ENCODE measurements at regions not wholly inside any gene's neighbourhood (a gene's known extent, or its start where the extent isn't known, plus 50 kb on each side); places are given as distances from the start of the nearest gene placed in this dataset.
"Not testable (repeated sequence)": the region's sequence is repeated elsewhere in the genome, so short reads cannot be mapped to it uniquely, and the experiment has no call there.

- no peak for DNase-seq (ENCODE audit: low spot score)
These were observed 103.1 kb downstream of the VGLL3 start for GRCh38 chr3:86887876-86888275.

- no peak for DNase-seq (ENCODE audit: low spot score)
These were observed 110.9 kb downstream of the VGLL3 start for GRCh38 chr3:86880066-86880465.

GRCh38 chr3:86876504-86877181 lies 114.3 kb downstream of the VGLL3 start:
- DNase-seq (ENCODE audit: low spot score) = not testable (repeated sequence)

- not testable (repeated sequence) for DNase-seq (ENCODE audit: low spot score)
These were observed 116.2 kb downstream of the VGLL3 start for GRCh38 chr3:86874790-86875189.

GRCh38 chr3:86869566-86869965 lies 121.4 kb downstream of the VGLL3 start:
- DNase-seq (ENCODE audit: low spot score) = no peak

GRCh38 chr3:86867982-86868381 lies 123.0 kb downstream of the VGLL3 start:
- no peak for DNase-seq (ENCODE audit: low spot score)

- no peak for DNase-seq (ENCODE audit: low spot score)
These were observed 125.4 kb downstream of the VGLL3 start for GRCh38 chr3:86865506-86865905.

- no peak for DNase-seq (ENCODE audit: low spot score)
These were observed 134.2 kb downstream of the VGLL3 start for GRCh38 chr3:86856711-86857110.

- no peak for DNase-seq (ENCODE audit: low spot score)
These were observed 141.0 kb downstream of the VGLL3 start for GRCh38 chr3:86849991-86850390.

GRCh38 chr3:86845726-86846125 lies 145.2 kb downstream of the VGLL3 start:
- no peak for DNase-seq (ENCODE audit: low spot score)

- DNase-seq (ENCODE audit: low spot score) = no peak
These were observed 152.0 kb downstream of the VGLL3 start for GRCh38 chr3:86838927-86839326.

GRCh38 chr3:86837871-86838270 lies 153.1 kb downstream of the VGLL3 start:
- no peak for DNase-seq (ENCODE audit: low spot score)

- no peak for DNase-seq (ENCODE audit: low spot score)
These were observed 160.4 kb downstream of the VGLL3 start for GRCh38 chr3:86830566-86830965.

- no peak for DNase-seq (ENCODE audit: low spot score)
These were observed 162.2 kb downstream of the VGLL3 start for GRCh38 chr3:86828751-86829150.

- DNase-seq (ENCODE audit: low spot score) = not testable (repeated sequence)
These were observed 163.4 kb downstream of the VGLL3 start for GRCh38 chr3:86827582-86827981.

- no peak for DNase-seq (ENCODE audit: low spot score)
These were observed 164.7 kb downstream of the VGLL3 start for GRCh38 chr3:86826292-86826691.

- DNase-seq (ENCODE audit: low spot score) = no peak
These were observed 175.1 kb downstream of the VGLL3 start for GRCh38 chr3:86815880-86816279.

- no peak for DNase-seq (ENCODE audit: low spot score)
These were observed 175.9 kb downstream of the VGLL3 start for GRCh38 chr3:86814918-86815655.

GRCh38 chr3:86814321-86814720 lies 176.6 kb downstream of the VGLL3 start:
- peak; percentile 88 for DNase-seq (ENCODE audit: low spot score)

- DNase-seq (ENCODE audit: low spot score) = no peak
These were observed 189.0 kb downstream of the VGLL3 start for GRCh38 chr3:86801921-86802320.

GRCh38 chr3:86801066-86801465 lies 189.9 kb downstream of the VGLL3 start:
- DNase-seq (ENCODE audit: low spot score) = no peak

GRCh38 chr3:86800116-86800515 lies 190.8 kb downstream of the VGLL3 start:
- DNase-seq (ENCODE audit: low spot score) = no peak

- DNase-seq (ENCODE audit: low spot score) = no peak
These were observed 193.0 kb downstream of the VGLL3 start for GRCh38 chr3:86797946-86798345.

Data from putamen (tissue), 1 donor.